GM23338 (cell line): ENCODE measurements at regions not wholly inside any gene's neighbourhood (a gene's known extent, or its start where the extent isn't known, plus 50 kb on each side); places are given as distances from the start of the nearest gene placed in this dataset.

Source experiments
- ATAC-seq: fragments of 200-7000 bp; cut with Tn5 transposase; 3 replicates; pipeline ENCODE4 v1.9.1; 2020
- DNase-seq: peaks from one replicate; pipeline ENCODE4 v3.0.0-alpha.2; 2015; ENCODE audit warnings: low spot score
- H2AFZ ChIP-seq: fragments of 200-600 bp; sonication (generic); 2 replicates; pipeline ENCODE4 v1.8.0; 2016; ENCODE audit warnings: antibody characterized with exemption, mild to moderate bottlenecking, moderate library complexity
- H3F3A ChIP-seq: fragments of 200-600 bp; sonication (generic); replicated peaks from 2 replicates; pipeline ENCODE4 v1.8.0; 2017; ENCODE audit warnings: antibody characterized with exemption, mixed run types, low read depth
- H3K27ac ChIP-seq: fragments of 200-600 bp; sonication (generic); 2 replicates; pipeline ENCODE4 v1.6.1; 2016; ENCODE audit warnings: low read depth
- H3K27me3 ChIP-seq: fragments of 200-600 bp; sonication (generic); 2 replicates; pipeline ENCODE4 v1.8.0; 2016; ENCODE audit warnings: mild to moderate bottlenecking, mixed run types, moderate library complexity; ENCODE audit not compliant: insufficient read depth
- H3K36me3 ChIP-seq: fragments of 200-600 bp; sonication (generic); 2 replicates; pipeline ENCODE4 v1.8.0; 2016; ENCODE audit warnings: mild to moderate bottlenecking; ENCODE audit not compliant: insufficient read depth
- H3K4me1 ChIP-seq: fragments of 200-600 bp; sonication (generic); 2 replicates; pipeline ENCODE4 v1.8.0; 2016; ENCODE audit warnings: mild to moderate bottlenecking, moderate library complexity; ENCODE audit not compliant: insufficient read depth
- H3K4me2 ChIP-seq: fragments of 200-600 bp; sonication (generic); 2 replicates; pipeline ENCODE4 v1.7.1; 2017; ENCODE audit warnings: mixed run types
- H3K4me3 ChIP-seq: fragments of 200-600 bp; sonication (generic); 2 replicates; pipeline ENCODE4 v1.6.1; 2016; ENCODE audit warnings: mixed run types
- H3K79me2 ChIP-seq: fragments of 200-600 bp; sonication (generic); replicated peaks from 2 replicates; pipeline ENCODE4 v1.8.0; 2017; ENCODE audit warnings: mild to moderate bottlenecking; ENCODE audit not compliant: insufficient read depth
- H3K9me2 ChIP-seq: fragments of 200-600 bp; sonication (generic); 2 replicates; pipeline ENCODE4 v1.8.0; 2017; ENCODE audit not compliant: insufficient read depth
- H4K20me1 ChIP-seq: fragments of 200-600 bp; sonication (generic); replicated peaks from 2 replicates; pipeline ENCODE4 v1.8.0; 2017; ENCODE audit warnings: mild to moderate bottlenecking; ENCODE audit not compliant: insufficient read depth
- H3K27ac Mint-ChIP-seq: 2 replicates; pipeline ENCODE4 v1.8.0; 2020; ENCODE audit warnings: inconsistent platforms, mild to moderate bottlenecking, moderate library complexity, mixed read lengths
- H3K27me3 Mint-ChIP-seq: 3 replicates; pipeline ENCODE4 v1.8.0; 2022; ENCODE audit warnings: low read depth, mild to moderate bottlenecking, moderate library complexity, mixed read lengths, inconsistent platforms; ENCODE audit not compliant: insufficient read depth, poor library complexity
- H3K36me3 Mint-ChIP-seq: 3 replicates; pipeline ENCODE4 v1.8.0; 2021; ENCODE audit warnings: low read depth, mild to moderate bottlenecking, inconsistent platforms, moderate library complexity, mixed read lengths
- H3K4me1 Mint-ChIP-seq: 3 replicates; pipeline ENCODE4 v1.8.0; 2020; ENCODE audit warnings: mild to moderate bottlenecking, inconsistent platforms, mixed read lengths
- H3K4me3 Mint-ChIP-seq: 3 replicates; pipeline ENCODE4 v1.8.0; 2021; ENCODE audit warnings: moderate library complexity, mild to moderate bottlenecking, inconsistent platforms, mixed read lengths
- H3K9me3 Mint-ChIP-seq: 3 replicates; pipeline ENCODE4 v1.8.0; 2020; ENCODE audit warnings: moderate library complexity, mild to moderate bottlenecking, inconsistent platforms, mixed read lengths
- CREB1 ChIP-seq: fragments of 250-450 bp; sonication (Bioruptor Pico); IDR thresholded peaks from 2 replicates; pipeline ENCODE4 v1.5.0; 2020; ENCODE audit warnings: low read depth, mild to moderate bottlenecking, moderate library complexity
- CTCF ChIP-seq, 2 experiments: fragments of 200-600 bp in 1 of 2; sonication (generic) in 1 of 2; conservative IDR thresholded peaks; 2 replicates each; pipeline versions ENCODE4 v1.5.1 to v1.6.1; 2016 to 2017; ENCODE audit warnings: antibody characterized with exemption in 2 of 2, low read depth in 2 of 2, mild to moderate bottlenecking in 2 of 2, moderate library complexity in 1 of 2
- ETS1 ChIP-seq: IDR thresholded peaks from 2 replicates; pipeline ENCODE4 v1.6.1; 2016; ENCODE audit warnings: antibody characterized with exemption
- EZH2 ChIP-seq: fragments of 200-600 bp; sonication (generic); IDR thresholded peaks from one replicate; pipeline ENCODE4 v1.8.0; 2017; ENCODE audit warnings: antibody characterized with exemption, mild to moderate bottlenecking, low read depth; ENCODE audit not compliant: unreplicated experiment
- EZH2phosphoT487 ChIP-seq: fragments of 200-600 bp; sonication (generic); IDR thresholded peaks from one replicate; pipeline ENCODE4 v1.8.1; 2018; ENCODE audit warnings: antibody characterized with exemption; ENCODE audit not compliant: unreplicated experiment
- JUNB ChIP-seq: IDR thresholded peaks from one replicate; pipeline ENCODE4 v1.6.1; 2016; ENCODE audit warnings: antibody characterized with exemption; ENCODE audit not compliant: unreplicated experiment
- NANOG ChIP-seq: IDR thresholded peaks from 2 replicates; pipeline ENCODE4 v1.6.1; 2016; ENCODE audit warnings: antibody characterized with exemption, borderline replicate concordance
- POLR2AphosphoS5 ChIP-seq: IDR thresholded peaks from 2 replicates; pipeline ENCODE4 v1.6.1; 2016; ENCODE audit warnings: antibody characterized with exemption, low read depth
- REST ChIP-seq: IDR thresholded peaks from one replicate; pipeline ENCODE4 v1.6.1; 2018; ENCODE audit warnings: antibody characterized with exemption; ENCODE audit not compliant: unreplicated experiment
- STAT1 ChIP-seq: IDR thresholded peaks from one replicate; pipeline ENCODE4 v1.6.1; 2016; ENCODE audit warnings: antibody characterized with exemption; ENCODE audit not compliant: unreplicated experiment
- ZNF114 ChIP-seq: fragments of 250-450 bp; sonication (Bioruptor Pico); IDR thresholded peaks from 2 replicates; pipeline ENCODE4 v1.5.0; 2020; ENCODE audit warnings: mild to moderate bottlenecking, moderate library complexity
- ZNF331 ChIP-seq: fragments of 250-450 bp; sonication (Bioruptor Pico); IDR thresholded peaks from 2 replicates; pipeline ENCODE4 v1.5.0; 2020; ENCODE audit warnings: low read depth, mild to moderate bottlenecking, moderate library complexity
- ZNF462 ChIP-seq: fragments of 250-450 bp; sonication (Bioruptor Pico); IDR thresholded peaks from 2 replicates; pipeline ENCODE4 v1.5.0; 2020; ENCODE audit warnings: mild to moderate bottlenecking, moderate library complexity

GRCh38 chr5:39640552-39640951 lies 215.8 kb upstream of the DAB2 start:
- H3K4me3 ChIP-seq: no peak overlapping the region
- TF ChIP-seq ZNF331 (CRISPR knock-in tag) (no peak), JUNB (no peak), REST (no peak), CREB1 (no peak), ZNF462 (CRISPR knock-in tag) (no peak), CTCF (conservative IDR thresholded peaks at IDR 0.05; ENCODE audit: low read depth in 2 of 2) (no peak), EZH2 (no peak), STAT1 (no peak), POLR2AphosphoS5 (no peak), EZH2phosphoT487 (no peak), ZNF114 (CRISPR knock-in tag) (no peak), ETS1 (no peak), NANOG (no peak)
- H3F3A ChIP-seq: no peaks in the 10 kb centered on the region
- H4K20me1 ChIP-seq: no peaks in the 10 kb centered on the region
- Mint-ChIP-seq H3K36me3 (no peaks in the 10 kb centered on the region), H3K4me3 (no peak overlapping the region), H3K27me3 (no peaks in the 10 kb centered on the region), H3K4me1 (no peaks in the 10 kb centered on the region), H3K9me3 (no peaks in the 10 kb centered on the region; the same call in 2 of the 3 replicates), H3K27ac (no peak overlapping the region)
- no peaks in the 10 kb centered on the region for H3K36me3 ChIP-seq
- no peaks in the 10 kb centered on the region for H3K79me2 ChIP-seq
- DNase-seq (no peak), ATAC-seq (no peak)
- H3K4me1 ChIP-seq: no peaks in the 10 kb centered on the region
- no peak overlapping the region for H3K27ac ChIP-seq
- no peak overlapping the region for H3K4me2 ChIP-seq
- H3K9me2 ChIP-seq: 0 out of 2 replicates have a peak, but pooled peaks cover 4% of the 10 kb centered on the region
- H2AFZ ChIP-seq: no peak overlapping the region
- H3K27me3 ChIP-seq: no peaks in the 10 kb centered on the region
